ENCODE measurements at regions not wholly inside any gene's neighbourhood (a gene's known extent, or its start where the extent isn't known, plus 50 kb on each side); places are given as distances from the start of the nearest gene placed in this dataset.

DNA sequence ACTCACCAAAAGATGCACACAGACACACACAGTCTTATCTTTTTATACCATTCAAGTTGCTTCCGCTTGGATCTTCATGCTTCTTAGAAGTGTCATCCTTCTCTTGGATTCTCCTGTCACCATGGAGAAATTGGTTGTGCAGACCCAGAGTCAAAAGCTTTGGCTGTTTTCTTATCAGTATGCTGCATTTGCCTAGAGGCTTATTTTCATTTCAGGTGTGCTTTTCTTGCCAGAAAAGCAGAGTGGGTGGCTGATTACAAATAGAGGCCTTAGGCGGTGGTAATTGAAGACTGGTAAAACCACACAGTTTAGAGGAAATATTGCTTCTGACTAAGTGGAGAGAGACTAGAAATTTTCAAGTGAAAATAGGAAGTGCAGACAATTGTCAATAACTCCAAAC, 70.2 kb upstream of the TLE4 start:
- POLR2A ChIA-PET, result no interaction called here
- DNase-seq (ENCODE audit: extremely low spot score), result no peak
- CTCF ChIA-PET, result no interaction called here
- TF ChIP-seq FOXA1 (IDR thresholded peaks at IDR 0.05) (no peak), BHLHE40 (IDR thresholded peaks at IDR 0.05; ENCODE audit: borderline replicate concordance) (no peak), FOXK2 (IDR thresholded peaks at IDR 0.05) (no peak), ARNT (IDR thresholded peaks at IDR 0.05) (no peak), SP1 (IDR thresholded peaks at IDR 0.05) (no peak), TARDBP (IDR thresholded peaks at IDR 0.05) (no peak), FOXM1 (IDR thresholded peaks at IDR 0.05; ENCODE audit: borderline replicate concordance) (no peak), ZNF384 (IDR thresholded peaks at IDR 0.05) (no peak), LEF1 (IDR thresholded peaks at IDR 0.05; ENCODE audit: borderline replicate concordance) (no peak), NFRKB (IDR thresholded peaks at IDR 0.05) (no peak)
- TF ChIP-seq, protein P1, sequence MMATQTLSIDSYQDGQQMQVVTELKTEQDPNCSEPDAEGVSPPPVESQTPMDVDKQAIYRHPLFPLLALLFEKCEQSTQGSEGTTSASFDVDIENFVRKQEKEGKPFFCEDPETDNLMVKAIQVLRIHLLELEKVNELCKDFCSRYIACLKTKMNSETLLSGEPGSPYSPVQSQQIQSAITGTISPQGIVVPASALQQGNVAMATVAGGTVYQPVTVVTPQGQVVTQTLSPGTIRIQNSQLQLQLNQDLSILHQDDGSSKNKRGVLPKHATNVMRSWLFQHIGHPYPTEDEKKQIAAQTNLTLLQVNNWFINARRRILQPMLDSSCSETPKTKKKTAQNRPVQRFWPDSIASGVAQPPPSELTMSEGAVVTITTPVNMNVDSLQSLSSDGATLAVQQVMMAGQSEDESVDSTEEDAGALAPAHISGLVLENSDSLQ (IDR thresholded peaks at IDR 0.05), result no peak

DNA sequence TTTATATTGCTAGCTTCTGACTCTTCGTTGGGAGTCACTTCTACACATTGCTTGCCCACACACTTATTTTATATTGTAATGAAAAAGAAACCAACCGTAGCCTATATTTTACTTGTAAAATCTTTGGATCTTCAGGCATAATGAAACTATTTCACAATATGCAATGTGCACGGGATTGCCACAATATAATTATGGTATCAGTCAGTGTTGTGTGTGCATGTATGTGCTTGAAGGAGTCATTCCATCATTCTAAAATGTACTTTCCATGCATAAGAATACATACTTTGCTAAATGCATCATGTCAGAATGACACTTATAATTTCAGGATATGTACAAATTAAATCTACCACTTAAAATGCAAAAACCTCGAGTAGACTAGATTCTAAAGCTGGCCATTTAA, 64.0 kb upstream of the TLE4 start:
- CTCF ChIA-PET, result no interaction called here
- no peak for DNase-seq (ENCODE audit: extremely low spot score)
- POLR2A ChIA-PET, result no interaction called here

DNA sequence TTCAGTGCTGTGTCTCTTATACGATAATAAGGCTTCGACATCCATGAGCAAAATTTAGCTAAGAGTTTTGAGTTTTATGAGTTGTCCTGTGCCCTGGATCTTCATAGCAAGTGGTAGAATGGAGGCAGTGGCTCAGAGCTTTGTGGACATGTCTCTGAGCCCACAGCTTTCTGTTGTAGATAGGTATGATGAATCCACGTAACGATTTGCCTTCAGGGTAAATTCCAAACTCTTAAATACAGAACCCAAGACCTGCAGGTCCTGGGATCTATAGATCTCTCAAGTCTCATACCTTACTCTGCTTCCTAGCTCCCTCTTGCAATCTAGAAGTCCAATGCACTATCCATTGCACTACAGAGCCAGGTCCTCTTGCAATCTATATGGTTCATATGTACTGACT, 59.5 kb upstream of the TLE4 start:
- TF ChIP-seq HDGF (IDR thresholded peaks at IDR 0.05; ENCODE audit: borderline replicate concordance) (no peak), SP1 (IDR thresholded peaks at IDR 0.05) (no peak), L3MBTL2 (conservative IDR thresholded peaks at IDR 0.05) (no peak), TARDBP (IDR thresholded peaks at IDR 0.05) (no peak), FOXA1 (IDR thresholded peaks at IDR 0.05) (no peak), CTBP1 (IDR thresholded peaks at IDR 0.05; ENCODE audit: borderline replicate concordance) (no peak), SUZ12 (IDR thresholded peaks at IDR 0.05) (no peak), FOXM1 (IDR thresholded peaks at IDR 0.05; ENCODE audit: borderline replicate concordance) (no peak), LEF1 (IDR thresholded peaks at IDR 0.05; ENCODE audit: borderline replicate concordance) (no peak), ZNF384 (IDR thresholded peaks at IDR 0.05) (no peak), BHLHE40 (IDR thresholded peaks at IDR 0.05; ENCODE audit: borderline replicate concordance) (no peak)
- TF ChIP-seq, protein P1 (IDR thresholded peaks at IDR 0.05), result no peak
- no peak for DNase-seq (ENCODE audit: extremely low spot score)
- ChIA-PET CTCF (interaction anchor here (0.6 kb wide), 1 partner anchor 109 kb away, joined by 5 read pairs; no protein-coding TSS in a partner anchor), POLR2A (no interaction called here)

More for the DNA sequence above, 64.0 kb upstream of the TLE4 start:
- TF ChIP-seq CTBP1 (IDR thresholded peaks at IDR 0.05; ENCODE audit: borderline replicate concordance) (no peak), NFRKB (IDR thresholded peaks at IDR 0.05) (no peak), ARNT (IDR thresholded peaks at IDR 0.05) (no peak), BHLHE40 (IDR thresholded peaks at IDR 0.05; ENCODE audit: borderline replicate concordance) (no peak), FOXM1 (IDR thresholded peaks at IDR 0.05; ENCODE audit: borderline replicate concordance) (no peak), SUZ12 (IDR thresholded peaks at IDR 0.05) (no peak), LEF1 (IDR thresholded peaks at IDR 0.05; ENCODE audit: borderline replicate concordance) (no peak), ELF4 (IDR thresholded peaks at IDR 0.05) (no peak), HDGF (IDR thresholded peaks at IDR 0.05; ENCODE audit: borderline replicate concordance) (no peak), TARDBP (IDR thresholded peaks at IDR 0.05) (no peak), SP1 (IDR thresholded peaks at IDR 0.05) (no peak), ZNF384 (IDR thresholded peaks at IDR 0.05) (no peak), FOXA1 (IDR thresholded peaks at IDR 0.05) (no peak), L3MBTL2 (conservative IDR thresholded peaks at IDR 0.05) (no peak), FOXK2 (IDR thresholded peaks at IDR 0.05) (no peak)
- TF ChIP-seq, protein P1 (IDR thresholded peaks at IDR 0.05), result no peak
